HEK293 (cell line): ENCODE measurements at regions not wholly inside any gene's neighbourhood (a gene's known extent, or its start where the extent isn't known, plus 50 kb on each side); places are given as distances from the start of the nearest gene placed in this dataset.

Experiments
- CTCF ChIA-PET: fragments of 350-600 bp; formaldehyde crosslinking; extraction: SDS; loops from one replicate; lab custom pipeline; 2021; ENCODE audit warnings: antibody characterized with exemption; lab: Yijun Ruan, JAX
- POLR2A ChIA-PET: fragments of 300-600 bp; formaldehyde crosslinking; extraction: SDS; loops from one replicate; lab custom pipeline; 2020; ENCODE audit warnings: antibody characterized with exemption, inconsistent platforms; lab: Yijun Ruan, JAX
- H3K27ac ChIP-seq: fragments of 200-500 bp; sonication (Bioruptor generic); 2 replicates; pipeline ENCODE4 v1.5.1; 2014; ENCODE audit warnings: low read depth, low read length, control low read depth, inconsistent platforms; ENCODE audit errors: extremely low read depth
- H3K36me3 ChIP-seq, 2 experiments: fragments of 200-500 bp in 1 of 2; sonication (Bioruptor generic) in 1 of 2; 1 replicate in 1 of 2; 2 replicates in 1 of 2; pipeline ENCODE4 v1.5.1; 2014 to 2017; ENCODE audit warnings: inconsistent platforms in 2 of 2, low read length in 2 of 2; ENCODE audit not compliant: control insufficient read depth in 2 of 2, insufficient read depth in 1 of 2
- H3K4me1 ChIP-seq: fragments of 200-500 bp; sonication (Bioruptor generic); 2 replicates; pipeline ENCODE4 v1.5.1; 2014; ENCODE audit warnings: mild to moderate bottlenecking, low read length, inconsistent platforms; ENCODE audit not compliant: control insufficient read depth, insufficient read depth
- H3K4me3 ChIP-seq: 2 replicates; pipeline ENCODE4 v1.5.1; 2011; ENCODE audit warnings: low read depth, mild to moderate bottlenecking, control low read depth, low read length, moderate library complexity
- H3K9me3 ChIP-seq: fragments of 200-500 bp; sonication (Bioruptor generic); 2 replicates; pipeline ENCODE4 v1.5.1; 2014; ENCODE audit warnings: low read depth, low read length, inconsistent platforms; ENCODE audit not compliant: control insufficient read depth, insufficient read depth
- IKZF3 ChIP-seq: fragments of 450-650 bp; IDR thresholded peaks from 2 replicates; pipeline ENCODE4 v1.5.0; 2018; ENCODE audit warnings: missing biosample characterization, mild to moderate bottlenecking, missing genetic modification characterization, moderate library complexity
- KLF1 ChIP-seq: fragments of 450-650 bp; formaldehyde crosslinking; IDR thresholded peaks from 2 replicates; pipeline ENCODE4 v1.5.1; 2016; ENCODE audit warnings: missing biosample characterization, missing genetic modification characterization
- KLF7 ChIP-seq: fragments of 450-650 bp; formaldehyde crosslinking; IDR thresholded peaks from 2 replicates; pipeline ENCODE4 v1.5.1; 2016; ENCODE audit warnings: missing biosample characterization, missing genetic modification characterization, borderline replicate concordance
- KLF8 ChIP-seq: fragments of 450-650 bp; formaldehyde crosslinking; IDR thresholded peaks from 2 replicates; pipeline ENCODE4 v1.5.1; 2016; ENCODE audit warnings: missing biosample characterization, missing genetic modification characterization
- PRDM1 ChIP-seq: fragments of 450-650 bp; formaldehyde crosslinking; IDR thresholded peaks from 2 replicates; pipeline ENCODE4; 2016; ENCODE audit warnings: missing biosample characterization, missing genetic modification characterization
- SCRT2 ChIP-seq: fragments of 450-650 bp; formaldehyde crosslinking; IDR thresholded peaks from 2 replicates; pipeline ENCODE4 v1.5.1; 2016; ENCODE audit warnings: missing biosample characterization, missing genetic modification characterization
- ZBTB20 ChIP-seq: fragments of 450-650 bp; formaldehyde crosslinking; IDR thresholded peaks from 2 replicates; pipeline ENCODE4 v1.5.1; 2016; ENCODE audit warnings: missing biosample characterization, missing genetic modification characterization
- ZNF175 ChIP-seq: fragments of 450-650 bp; formaldehyde crosslinking; IDR thresholded peaks from 2 replicates; pipeline ENCODE4 v1.5.1; 2016; ENCODE audit warnings: missing biosample characterization, missing genetic modification characterization
- ZNF223 ChIP-seq: fragments of 450-650 bp; formaldehyde crosslinking; IDR thresholded peaks from 2 replicates; pipeline ENCODE4 v1.5.1; 2016; ENCODE audit warnings: missing biosample characterization, missing genetic modification characterization
- ZNF280D ChIP-seq: fragments of 450-650 bp; formaldehyde crosslinking; IDR thresholded peaks from 2 replicates; pipeline ENCODE4 v1.5.1; 2016; ENCODE audit warnings: missing biosample characterization, missing genetic modification characterization
- ZNF366 ChIP-seq: fragments of 450-650 bp; formaldehyde crosslinking; conservative IDR thresholded peaks from 2 replicates; pipeline ENCODE4 v1.5.1; 2016; ENCODE audit warnings: missing biosample characterization, missing genetic modification characterization
- ZNF37A ChIP-seq: fragments of 450-650 bp; IDR thresholded peaks from 2 replicates; pipeline ENCODE4 v1.5.1; 2018; ENCODE audit warnings: missing biosample characterization, missing genetic modification characterization
- ZNF449 ChIP-seq: fragments of 450-650 bp; formaldehyde crosslinking; IDR thresholded peaks from 2 replicates; pipeline ENCODE4 v1.5.1; 2017; ENCODE audit warnings: missing biosample characterization, mild to moderate bottlenecking, missing genetic modification characterization, moderate library complexity
- ZNF48 ChIP-seq: fragments of 450-650 bp; formaldehyde crosslinking; IDR thresholded peaks from 2 replicates; pipeline ENCODE4 v1.5.1; 2016; ENCODE audit warnings: missing biosample characterization, missing genetic modification characterization
- ZNF692 ChIP-seq: fragments of 450-650 bp; formaldehyde crosslinking; IDR thresholded peaks from 2 replicates; pipeline ENCODE4 v1.5.1; 2016; ENCODE audit warnings: missing biosample characterization, missing genetic modification characterization

- Histone ChIP-seq H3K4me1 (no peaks in the 10 kb centered on the region), H3K36me3 (no peaks in the 10 kb centered on the region), H3K9me3 (no peaks in the 10 kb centered on the region), H3K27ac (no peak overlapping the region), H3K4me3 (no peak overlapping the region)
- ChIA-PET CTCF (interaction anchor here (0.6 to 2.1 kb wide), 5 partner anchors 11 to 62 kb away, joined by 3 to 18 read pairs (median 4); no protein-coding TSS in a partner anchor), POLR2A (no interaction called here)
- no peak for TF ChIP-seq IKZF3 (tag by site-specific recombination)
- TF ChIP-seq ZNF280D, result no peak
- no peak for TF ChIP-seq KLF7 (tag by site-specific recombination)
- no peak for TF ChIP-seq KLF8
- no peak for TF ChIP-seq ZNF48 (tag by site-specific recombination)
- TF ChIP-seq ZNF175 (tag by site-specific recombination), result no peak
- TF ChIP-seq SCRT2, result no peak
- TF ChIP-seq ZNF223, result no peak
- TF ChIP-seq ZBTB20 (tag by site-specific recombination), result no peak
- TF ChIP-seq ZNF692 (tag by site-specific recombination), result no peak
- no peak for TF ChIP-seq ZNF37A (tag by site-specific recombination)
Observed at GRCh38 chr6:8193541-8193940, 91.2 kb upstream of the EEF1E1 start.

- Histone ChIP-seq H3K36me3 (no peaks in the 10 kb centered on the region), H3K4me1 (no peaks in the 10 kb centered on the region), H3K4me3 (no peak overlapping the region), H3K9me3 (no peaks in the 10 kb centered on the region), H3K27ac (no peak overlapping the region)
- ChIA-PET POLR2A (no interaction called here), CTCF (interaction anchor here (0.7 to 2.0 kb wide), 4 partner anchors 12 to 397 kb away, joined by 4 to 10 read pairs (median 6); no protein-coding TSS in a partner anchor)
- TF ChIP-seq ZNF449 (tag by site-specific recombination) (no peak), PRDM1 (tag by site-specific recombination) (peak; percentile 72), ZNF366 (tag by site-specific recombination) (peak; percentile 41; the same call in 1 of the 2 replicates)
Observed at GRCh38 chr6:8192597-8192996, 90.2 kb upstream of the EEF1E1 start.

GRCh38 chr6:8192067-8192466 is 89.7 kb upstream of the EEF1E1 start:
- CTCF ChIA-PET, result interaction anchor here (0.7 to 2.0 kb wide), 4 partner anchors 11 to 397 kb away, joined by 4 to 10 read pairs (median 6); no protein-coding TSS in a partner anchor
- no peak overlapping the region for H3K4me3 ChIP-seq
- no peaks in the 10 kb centered on the region for H3K36me3 ChIP-seq
- no peaks in the 10 kb centered on the region for H3K4me1 ChIP-seq
- POLR2A ChIA-PET, result no interaction called here
- TF ChIP-seq KLF1 (tag by site-specific recombination), result no peak
- H3K9me3 ChIP-seq, result no peaks in the 10 kb centered on the region
- H3K27ac ChIP-seq, result no peak overlapping the region
